Motor neuron (in vitro differentiated cells): ENCODE measurements at regions not wholly inside any gene's neighbourhood (a gene's known extent, or its start where the extent isn't known, plus 50 kb on each side); places are given as distances from the start of the nearest gene placed in this dataset.

Experiments
- ATAC-seq, 8 experiments: fragments of 200-7000 bp; cut with Tn5 transposase; replicated peaks in 6 of 8; 2 replicates each; pipeline ENCODE4 v1.8.0; 2021; ENCODE audit warnings: mild to moderate bottlenecking in 8 of 8, moderate library complexity in 8 of 8
- H3K27ac ChIP-seq, 2 donors: fragments of 250-450 bp; sonication (Bioruptor Pico); 2 replicates each; pipeline ENCODE4 v1.9.0; 2021; ENCODE audit warnings: antibody characterized with exemption in 2 of 2, mild to moderate bottlenecking in 2 of 2, moderate library complexity in 1 of 2
- H3K4me1 ChIP-seq, 2 donors: fragments of 250-450 bp; sonication (Bioruptor Pico); replicated peaks in 1 of 2; 2 replicates each; pipeline ENCODE4 v1.6.1; 2021; ENCODE audit warnings: antibody characterized with exemption in 2 of 2, mild to moderate bottlenecking in 2 of 2, moderate library complexity in 1 of 2
- H3K4me3 ChIP-seq, 5 donors: fragments of 250-450 bp; sonication (Bioruptor Pico); 2 replicates each; pipeline ENCODE4 v1.9.0; 2021; ENCODE audit warnings: antibody characterized with exemption in 5 of 5, mild to moderate bottlenecking in 5 of 5, moderate library complexity in 4 of 5
- WGBS, 10 experiments: fragments of 450-650 bp; shearing (Covaris generic); methylation state at CpG; one replicate each; pipeline ENCODE4 v1.0.0; 2022; 5-methylcytosine and 5-hydroxymethylcytosine counted together
- in situ Hi-C, 9 experiments: fragments of 400-800 bp; cut with MboI; loops; one replicate each; pipeline ENCODE4 v1.15.0; 2021; ENCODE audit warnings: low sequenced_read_pairs in 9 of 9, low pct_unique_long_range_greater_than_20kb in 2 of 9; ENCODE audit not compliant: unreplicated experiment in 9 of 9

- no peak for ATAC-seq
- WGBS, 10 experiments, result 44 to 100% (median 100%) methylated on average over 1 of the region's 1 CpG; no CpG with 5 or more reads in 1 of the 10 experiments
- no peaks in the 10 kb centered on the region for H3K4me1 ChIP-seq
- no peak overlapping the region for H3K4me3 ChIP-seq
- no peak overlapping the region for H3K27ac ChIP-seq
- in situ Hi-C loops, result no loop called here
Measured at GRCh38 chr2:156057647-156058046, 274.9 kb downstream of the NR4A2 start.

- Histone ChIP-seq H3K27ac (no peak overlapping the region), H3K4me3 (no peak overlapping the region), H3K4me1 (no peaks in the 10 kb centered on the region)
- ATAC-seq, result peak in 1 of 8 experiments; percentile 33
- 0 to 100% (median 73%) methylated on average over 1 to 2 of the region's 2 CpGs; no CpG with 5 or more reads in 4 of the 10 experiments for WGBS, 10 experiments
- in situ Hi-C loops, result no loop called here
Measured at GRCh38 chr2:156054983-156055382, 277.5 kb downstream of the NR4A2 start.

DNA sequence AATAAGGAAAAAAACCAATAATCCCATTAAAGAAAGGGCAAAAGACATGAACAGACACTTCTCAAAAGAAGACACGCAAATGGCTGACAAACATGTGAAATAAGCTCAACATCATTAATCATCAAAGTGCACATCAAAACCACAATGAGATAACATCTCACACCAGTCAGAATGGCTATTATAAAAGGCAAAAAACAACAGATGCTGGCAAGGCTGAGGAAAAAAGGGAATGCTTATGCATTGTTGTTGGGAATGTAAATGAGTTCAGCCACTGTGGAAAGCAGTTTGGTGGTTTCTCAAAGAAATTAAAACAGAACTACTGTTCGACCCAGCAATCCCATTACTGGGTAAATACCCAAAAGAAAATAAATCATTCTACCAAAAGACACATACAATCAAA, 285.6 kb downstream of the NR4A2 start:
- Histone ChIP-seq H3K27ac (no peak overlapping the region), H3K4me1 (no peaks in the 10 kb centered on the region), H3K4me3 (no peak overlapping the region)
- in situ Hi-C loops, result no loop called here
- 7 to 81% (median 54%) methylated on average over 1 to 2 of the region's 2 CpGs; no CpG with 5 or more reads in 1 of the 10 experiments for WGBS, 10 experiments
- ATAC-seq, result peak in 5 of 8 experiments; percentile 16 to 67 (median 57)

DNA sequence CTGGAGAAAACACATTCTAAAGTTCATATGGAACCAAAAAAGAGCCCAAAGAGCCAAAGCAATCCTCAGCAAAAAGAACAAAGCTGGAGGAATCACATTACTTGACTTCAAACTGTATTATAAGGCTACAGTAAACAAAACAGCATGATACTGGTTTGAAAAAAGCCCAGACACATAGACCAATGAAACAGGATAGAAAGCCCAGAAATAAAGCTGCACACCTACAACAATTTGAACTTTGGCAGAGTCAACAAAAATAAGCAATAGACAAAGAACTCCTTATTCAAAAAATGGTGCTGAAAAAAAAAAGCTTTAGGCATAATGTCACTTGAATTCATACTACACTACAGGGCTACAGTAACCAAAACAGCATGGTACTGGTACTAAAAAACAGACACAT, 289.6 kb downstream of the NR4A2 start:
- Histone ChIP-seq H3K27ac (no peak overlapping the region), H3K4me1 (no peaks in the 10 kb centered on the region), H3K4me3 (no peak overlapping the region)
- ATAC-seq, result no peak
- in situ Hi-C loops, result no loop called here

- Histone ChIP-seq H3K27ac (no peak overlapping the region), H3K4me1 (no peaks in the 10 kb centered on the region), H3K4me3 (no peak overlapping the region)
- no peak for ATAC-seq
- 100% methylated on average over 1 of the region's 1 CpG; no CpG with 5 or more reads in 9 of the 10 experiments for WGBS, 10 experiments
- in situ Hi-C loops, result no loop called here
Measured at GRCh38 chr2:156038021-156038420, 294.5 kb downstream of the NR4A2 start.

DNA sequence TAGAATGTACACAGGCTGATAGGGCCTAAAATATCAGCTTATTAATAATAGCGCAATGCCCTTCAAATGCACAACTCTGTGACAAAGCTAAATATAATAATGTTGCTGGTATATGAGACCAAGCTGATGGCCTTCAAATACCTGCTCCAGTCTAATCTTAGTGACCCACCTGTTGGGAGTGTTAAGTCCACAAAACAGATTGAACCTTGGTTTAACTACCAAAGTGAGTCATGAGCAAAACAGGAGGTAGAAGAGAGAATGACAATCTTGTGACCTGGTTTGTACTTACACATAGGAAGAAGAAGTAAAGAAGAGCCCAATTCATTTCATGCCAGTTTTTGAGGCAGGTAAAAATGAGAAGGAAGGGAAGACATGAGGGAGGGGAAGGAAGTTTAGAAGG, 295.0 kb downstream of the NR4A2 start:
- no peak for ATAC-seq
- no peak overlapping the region for H3K4me3 ChIP-seq
- no peaks in the 10 kb centered on the region for H3K4me1 ChIP-seq
- H3K27ac ChIP-seq, result no peak overlapping the region
- 38 to 100% (median 100%) methylated on average over 1 of the region's 1 CpG; no CpG with 5 or more reads in 7 of the 10 experiments for WGBS, 10 experiments
- in situ Hi-C loops, result no loop called here

GRCh38 chr2:156031121-156031520, 301.4 kb downstream of the NR4A2 start:
- Histone ChIP-seq H3K4me1 (no peaks in the 10 kb centered on the region), H3K4me3 (no peak overlapping the region), H3K27ac (no peak overlapping the region)
- 0 to 97% (median 53%) methylated on average over 1 to 3 of the region's 3 CpGs; no CpG with 5 or more reads in 2 of the 10 experiments for WGBS, 10 experiments
- no peak for ATAC-seq
- in situ Hi-C loops, result no loop called here

DNA sequence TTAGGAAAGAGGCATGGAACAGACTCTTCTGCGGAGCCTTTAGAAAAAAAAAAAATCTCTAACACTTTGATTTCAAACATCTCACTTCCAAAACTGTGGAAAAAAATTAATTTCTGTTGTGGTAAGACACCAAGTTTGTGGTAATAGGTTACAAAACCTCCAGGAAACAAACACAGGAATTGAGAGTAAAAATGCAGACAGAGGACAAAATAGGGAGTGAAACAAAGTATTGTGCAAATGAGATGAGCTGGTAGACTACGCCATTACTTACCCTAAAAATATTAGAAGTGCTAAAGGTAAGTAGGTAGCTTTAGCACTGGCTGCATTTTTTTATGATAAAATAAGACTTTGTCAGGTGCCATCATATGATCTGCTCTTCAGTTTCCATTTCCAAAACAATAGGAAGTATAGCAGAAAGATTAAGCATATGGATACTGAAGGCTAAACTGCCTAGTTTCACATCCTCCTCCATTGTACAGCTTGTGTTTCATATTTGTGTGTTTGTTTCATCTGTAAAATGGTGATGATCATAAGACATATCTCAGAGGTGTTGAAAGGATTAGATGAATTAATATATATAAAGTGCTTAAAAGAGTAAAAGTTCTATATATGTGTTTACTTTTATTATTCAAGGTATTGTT, 309.2 kb downstream of the NR4A2 start:
- Histone ChIP-seq H3K4me1 (peaks cover 0 to 4% of the 10 kb centered on the region in 2 donors), H3K27ac (no peak overlapping the region), H3K4me3 (no peak overlapping the region)
- in situ Hi-C loops, result no loop called here
- 25 to 100% (median 95%) methylated on average over 1 to 2 of the region's 2 CpGs for WGBS, 10 experiments
- ATAC-seq, result no peak

- H3K4me1 ChIP-seq, result peaks cover 0 to 4% of the 10 kb centered on the region in 2 donors
- ATAC-seq, result no peak
- 5 to 81% (median 60%) methylated on average over 1 to 3 of the region's 3 CpGs for whole genome bisulfite sequencing, 10 experiments
- in situ Hi-C loops, result no loop called here
- H3K4me3 ChIP-seq, result no peak overlapping the region
- H3K27ac ChIP-seq, result no peak overlapping the region
Measured at GRCh38 chr2:156021146-156022040, 311.1 kb downstream of the NR4A2 start.

GRCh38 chr2:156019341-156019740, 313.2 kb downstream of the NR4A2 start:
- no peak for ATAC-seq
- H3K27ac ChIP-seq, result no peak overlapping the region
- WGBS, 10 experiments, result 45 to 100% (median 89%) methylated on average over 1 to 2 of the region's 2 CpGs; no CpG with 5 or more reads in 2 of the 10 experiments
- H3K4me1 ChIP-seq, result peaks cover 0 to 4% of the 10 kb centered on the region in 2 donors
- in situ Hi-C loops, result no loop called here
- H3K4me3 ChIP-seq, result no peak overlapping the region

- H3K4me1 ChIP-seq, result peaks cover 0 to 4% of the 10 kb centered on the region in 2 donors
- H3K27ac ChIP-seq, result no peak overlapping the region
- in situ Hi-C loops, result no loop called here
- WGBS, 10 experiments, result 0 to 100% (median 83%) methylated on average over 1 of the region's 1 CpG; no CpG with 5 or more reads in 1 of the 10 experiments
- no peak for ATAC-seq
- H3K4me3 ChIP-seq, result no peak overlapping the region
Measured at GRCh38 chr2:156017341-156017885, 315.1 kb downstream of the NR4A2 start.

GRCh38 chr2:156009293-156009692, 323.2 kb downstream of the NR4A2 start:
- no peak for ATAC-seq
- H3K27ac ChIP-seq, result no peak overlapping the region
- H3K4me1 ChIP-seq, result no peaks in the 10 kb centered on the region
- in situ Hi-C loops, result no loop called here
- H3K4me3 ChIP-seq, result no peak overlapping the region
- 0 to 94% (median 60%) methylated on average over 1 to 2 of the region's 2 CpGs; no CpG with 5 or more reads in 1 of the 10 experiments for WGBS, 10 experiments
